ENCODE measurements at regions not wholly inside any gene's neighbourhood (a gene's known extent, or its start where the extent isn't known, plus 50 kb on each side); places are given as distances from the start of the nearest gene placed in this dataset.

- TF ChIP-seq CTCF (IDR thresholded peaks at IDR 0.05; ENCODE audit: poor library complexity) = no peak
- TF ChIP-seq EZH2 (IDR thresholded peaks at IDR 0.05; ENCODE audit: borderline replicate concordance) = no peak
Measured at GRCh38 chr12:43052441-43052840, 462.9 kb upstream of the PRICKLE1 start.
